ENCODE measurements at regions not wholly inside any gene's neighbourhood (a gene's known extent, or its start where the extent isn't known, plus 50 kb on each side); places are given as distances from the start of the nearest gene placed in this dataset.

DNA sequence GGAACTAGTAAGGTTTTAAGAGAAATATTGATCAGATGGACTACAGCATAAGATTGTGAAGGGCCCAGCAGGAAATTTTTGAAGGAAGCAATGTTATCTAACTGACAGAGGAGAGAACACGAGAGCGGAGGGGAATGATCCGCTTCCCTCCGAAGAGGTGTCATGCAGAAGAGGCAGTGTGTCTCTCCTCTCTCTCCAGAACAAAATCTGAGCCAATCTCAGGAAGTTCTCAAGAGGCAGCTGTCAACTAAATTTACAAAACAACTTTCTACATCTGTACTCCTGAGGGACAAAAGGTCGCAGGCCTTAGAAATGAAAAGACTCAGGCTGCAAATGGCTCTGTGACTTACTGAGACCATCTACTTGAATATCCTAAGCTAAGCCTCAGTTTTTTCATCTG lies 224.6 kb upstream of the CDH5 start:
- TF ChIP-seq, protein P1, sequence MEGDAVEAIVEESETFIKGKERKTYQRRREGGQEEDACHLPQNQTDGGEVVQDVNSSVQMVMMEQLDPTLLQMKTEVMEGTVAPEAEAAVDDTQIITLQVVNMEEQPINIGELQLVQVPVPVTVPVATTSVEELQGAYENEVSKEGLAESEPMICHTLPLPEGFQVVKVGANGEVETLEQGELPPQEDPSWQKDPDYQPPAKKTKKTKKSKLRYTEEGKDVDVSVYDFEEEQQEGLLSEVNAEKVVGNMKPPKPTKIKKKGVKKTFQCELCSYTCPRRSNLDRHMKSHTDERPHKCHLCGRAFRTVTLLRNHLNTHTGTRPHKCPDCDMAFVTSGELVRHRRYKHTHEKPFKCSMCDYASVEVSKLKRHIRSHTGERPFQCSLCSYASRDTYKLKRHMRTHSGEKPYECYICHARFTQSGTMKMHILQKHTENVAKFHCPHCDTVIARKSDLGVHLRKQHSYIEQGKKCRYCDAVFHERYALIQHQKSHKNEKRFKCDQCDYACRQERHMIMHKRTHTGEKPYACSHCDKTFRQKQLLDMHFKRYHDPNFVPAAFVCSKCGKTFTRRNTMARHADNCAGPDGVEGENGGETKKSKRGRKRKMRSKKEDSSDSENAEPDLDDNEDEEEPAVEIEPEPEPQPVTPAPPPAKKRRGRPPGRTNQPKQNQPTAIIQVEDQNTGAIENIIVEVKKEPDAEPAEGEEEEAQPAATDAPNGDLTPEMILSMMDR (IDR thresholded peaks at IDR 0.05): no peak

DNA sequence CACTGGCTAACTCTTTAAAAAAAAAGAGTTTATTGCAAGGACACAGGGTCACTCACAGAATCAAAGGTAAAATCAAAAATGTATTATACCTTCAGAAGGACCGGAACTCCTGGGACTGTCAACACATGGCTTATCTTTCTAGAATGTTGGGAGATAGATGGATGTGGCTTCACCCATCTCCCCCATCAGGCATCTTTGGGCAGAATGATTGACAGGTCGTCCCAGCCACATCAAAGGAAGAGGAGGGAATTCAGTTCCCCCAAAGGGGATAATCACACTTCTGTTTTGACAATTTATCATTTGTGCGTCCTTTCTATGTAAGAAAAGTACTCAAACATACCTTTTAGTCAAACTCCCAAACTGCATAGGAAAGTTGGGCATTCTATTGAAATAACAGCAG lies 228.6 kb upstream of the CDH5 start:
- TF ChIP-seq, protein P1 (IDR thresholded peaks at IDR 0.05): no peak

DNA sequence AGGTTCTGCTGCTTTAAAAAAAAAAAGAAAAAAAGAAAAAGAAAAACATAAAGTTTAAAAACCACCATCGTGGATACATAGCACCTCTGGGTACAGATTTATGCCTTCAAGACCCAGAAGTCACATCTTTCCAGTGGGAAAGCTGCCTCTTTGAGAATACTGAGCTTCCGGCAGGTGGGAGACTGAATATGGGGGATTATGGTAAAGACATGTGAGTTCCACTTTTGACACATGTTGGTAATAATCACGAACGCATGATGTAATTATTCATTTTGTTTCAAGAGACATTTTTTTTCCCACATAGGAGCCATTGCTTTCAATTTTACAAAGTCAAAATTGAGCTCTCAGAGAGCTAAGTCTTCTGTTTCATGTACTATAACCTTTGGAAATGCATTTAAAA lies 229.7 kb upstream of the CDH5 start:
- TF ChIP-seq, protein P1 (IDR thresholded peaks at IDR 0.05): no peak

DNA sequence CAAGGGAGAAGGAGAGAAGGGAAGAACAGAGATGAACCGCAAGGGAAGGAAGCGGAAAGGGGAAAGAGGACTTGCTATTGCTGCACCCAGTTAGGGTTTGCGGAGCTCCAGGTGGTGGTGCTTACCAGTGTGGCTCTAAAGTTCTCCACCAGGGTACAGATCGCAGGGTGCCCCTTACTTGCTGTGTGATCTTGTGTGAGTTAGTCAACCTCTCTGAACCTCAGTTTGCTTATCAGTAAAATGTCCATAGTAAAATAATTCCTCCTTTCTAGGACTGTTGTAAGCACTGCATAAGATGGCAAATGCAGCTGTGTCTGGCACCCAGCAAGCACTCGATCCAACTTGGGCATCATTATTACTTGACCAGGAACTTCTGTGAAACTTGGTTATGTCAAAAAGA lies 230.7 kb upstream of the CDH5 start:
- TF ChIP-seq, protein P1 (IDR thresholded peaks at IDR 0.05): no peak

GRCh38 chr16:66135421-66135831 lies 231.1 kb upstream of the CDH5 start:
- TF ChIP-seq, protein P1 (IDR thresholded peaks at IDR 0.05): no peak

- TF ChIP-seq, protein P1 (IDR thresholded peaks at IDR 0.05): no peak
Observed at GRCh38 chr16:66134875-66135274, 231.6 kb upstream of the CDH5 start.

GRCh38 chr16:66133643-66134338 lies 232.7 kb upstream of the CDH5 start:
- TF ChIP-seq, protein P1 (IDR thresholded peaks at IDR 0.05): no peak

DNA sequence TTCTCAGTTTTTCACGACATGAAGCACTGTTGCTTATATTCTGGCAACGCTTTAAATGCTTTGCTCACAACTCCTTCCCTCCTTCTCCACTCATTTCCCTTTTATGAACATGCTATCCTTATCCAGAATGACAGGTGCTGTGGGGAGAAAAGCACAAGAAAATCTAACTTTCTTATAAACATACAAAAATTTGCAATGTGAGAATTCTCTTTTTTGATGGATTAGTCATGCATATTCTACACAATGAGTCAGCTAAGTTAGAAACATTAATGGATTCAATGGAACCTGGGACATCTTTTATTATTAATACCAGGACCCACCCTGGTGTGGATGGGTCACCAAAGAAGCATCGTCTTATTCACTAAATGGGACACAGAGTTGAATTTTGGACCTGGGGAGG lies 234.6 kb upstream of the CDH5 start:
- TF ChIP-seq, protein P1 (IDR thresholded peaks at IDR 0.05): no peak
